HEK293 (cell line): ENCODE measurements at regions not wholly inside any gene's neighbourhood (a gene's known extent, or its start where the extent isn't known, plus 50 kb on each side); places are given as distances from the start of the nearest gene placed in this dataset.

Experiments used
- CTCF ChIA-PET: fragments of 350-600 bp; formaldehyde crosslinking; extraction: SDS; loops from one replicate; lab custom pipeline; 2021; ENCODE audit warnings: antibody characterized with exemption; lab: Yijun Ruan, JAX
- POLR2A ChIA-PET: fragments of 300-600 bp; formaldehyde crosslinking; extraction: SDS; loops from one replicate; lab custom pipeline; 2020; ENCODE audit warnings: antibody characterized with exemption, inconsistent platforms; lab: Yijun Ruan, JAX
- H3K27ac ChIP-seq: fragments of 200-500 bp; sonication (Bioruptor generic); 2 replicates; pipeline ENCODE4 v1.5.1; 2014; ENCODE audit warnings: low read depth, low read length, control low read depth, inconsistent platforms; ENCODE audit errors: extremely low read depth
- H3K36me3 ChIP-seq, 2 experiments: fragments of 200-500 bp in 1 of 2; sonication (Bioruptor generic) in 1 of 2; 1 replicate in 1 of 2; 2 replicates in 1 of 2; pipeline ENCODE4 v1.5.1; 2014 to 2017; ENCODE audit warnings: inconsistent platforms in 2 of 2, low read length in 2 of 2; ENCODE audit not compliant: control insufficient read depth in 2 of 2, insufficient read depth in 1 of 2
- H3K4me1 ChIP-seq: fragments of 200-500 bp; sonication (Bioruptor generic); 2 replicates; pipeline ENCODE4 v1.5.1; 2014; ENCODE audit warnings: mild to moderate bottlenecking, low read length, inconsistent platforms; ENCODE audit not compliant: control insufficient read depth, insufficient read depth
- H3K4me3 ChIP-seq: 2 replicates; pipeline ENCODE4 v1.5.1; 2011; ENCODE audit warnings: low read depth, mild to moderate bottlenecking, control low read depth, low read length, moderate library complexity
- H3K9me3 ChIP-seq: fragments of 200-500 bp; sonication (Bioruptor generic); 2 replicates; pipeline ENCODE4 v1.5.1; 2014; ENCODE audit warnings: low read depth, low read length, inconsistent platforms; ENCODE audit not compliant: control insufficient read depth, insufficient read depth
- HOXA7 ChIP-seq: sonication (generic); formaldehyde crosslinking; IDR thresholded peaks from 2 replicates; pipeline ENCODE4 v1.8.1; 2022; ENCODE audit warnings: missing genetic modification reagents, borderline replicate concordance
- MEIS1 ChIP-seq: sonication (generic); formaldehyde crosslinking; IDR thresholded peaks from 2 replicates; pipeline ENCODE4 v1.8.1; 2022; ENCODE audit warnings: missing genetic modification reagents, mild to moderate bottlenecking, borderline replicate concordance
- TRIM28 ChIP-seq: IDR thresholded peaks from 2 replicates; pipeline ENCODE4 v1.6.1; 2011; ENCODE audit warnings: low read length, control low read depth, borderline replicate concordance
- ZBTB1 ChIP-seq: fragments of 450-650 bp; formaldehyde crosslinking; IDR thresholded peaks from 2 replicates; pipeline ENCODE4 v1.5.1; 2016; ENCODE audit warnings: missing biosample characterization, missing genetic modification characterization
- ZNF132 ChIP-seq: fragments of 450-650 bp; formaldehyde crosslinking; IDR thresholded peaks from 2 replicates; pipeline ENCODE4 v1.5.1; 2017; ENCODE audit warnings: missing biosample characterization, missing genetic modification characterization, borderline replicate concordance
- ZNF341 ChIP-seq: fragments of 450-650 bp; formaldehyde crosslinking; IDR thresholded peaks from 2 replicates; pipeline ENCODE4; 2016; ENCODE audit warnings: low read depth, missing biosample characterization, missing genetic modification characterization
- ZNF354C ChIP-seq: fragments of 450-650 bp; formaldehyde crosslinking; IDR thresholded peaks from 2 replicates; pipeline ENCODE4 v1.5.1; 2016; ENCODE audit warnings: missing biosample characterization, missing genetic modification characterization, low read depth, borderline replicate concordance
- ZNF529 ChIP-seq: fragments of 450-650 bp; formaldehyde crosslinking; IDR thresholded peaks from 2 replicates; pipeline ENCODE4 v1.5.1; 2017; ENCODE audit warnings: missing genetic modification characterization, missing biosample characterization; ENCODE audit not compliant: insufficient replicate concordance
- ZNF549 ChIP-seq: fragments of 450-650 bp; IDR thresholded peaks from 2 replicates; pipeline ENCODE4 v1.5.1; 2018; ENCODE audit warnings: missing biosample characterization, missing genetic modification characterization, mild to moderate bottlenecking, inconsistent platforms, moderate library complexity
- ZNF585B ChIP-seq: fragments of 450-650 bp; formaldehyde crosslinking; IDR thresholded peaks from 2 replicates; pipeline ENCODE4 v1.5.1; 2016; ENCODE audit warnings: missing biosample characterization, missing genetic modification characterization
- ZNF596 ChIP-seq: fragments of 450-650 bp; IDR thresholded peaks from 2 replicates; pipeline ENCODE4 v1.5.0; 2018; ENCODE audit warnings: missing biosample characterization, mild to moderate bottlenecking, missing genetic modification characterization, moderate library complexity
- ZNF624 ChIP-seq: fragments of 450-650 bp; formaldehyde crosslinking; IDR thresholded peaks from 2 replicates; pipeline ENCODE4 v1.5.1; 2017; ENCODE audit warnings: missing biosample characterization, missing genetic modification characterization
- ZNF76 ChIP-seq: fragments of 450-650 bp; formaldehyde crosslinking; IDR thresholded peaks from 2 replicates; pipeline ENCODE4; 2016; ENCODE audit warnings: low read depth, missing biosample characterization, missing genetic modification characterization, borderline replicate concordance
- ZNF785 ChIP-seq: fragments of 450-650 bp; formaldehyde crosslinking; IDR thresholded peaks from 2 replicates; pipeline ENCODE4 v1.5.1; 2016; ENCODE audit warnings: missing biosample characterization, missing genetic modification characterization
- ZNF792 ChIP-seq: fragments of 450-650 bp; formaldehyde crosslinking; IDR thresholded peaks from 2 replicates; pipeline ENCODE4 v1.5.1; 2016; ENCODE audit warnings: missing biosample characterization, missing genetic modification characterization
- TF ChIP-seq, protein P1 (sequence below): fragments of 450-650 bp; formaldehyde crosslinking; IDR thresholded peaks from 2 replicates; pipeline ENCODE4 v1.5.1; 2016; ENCODE audit warnings: missing biosample characterization, missing genetic modification characterization
- TF ChIP-seq, protein P2 (sequence below): fragments of 450-650 bp; formaldehyde crosslinking; IDR thresholded peaks from 2 replicates; pipeline ENCODE4 v1.5.1; 2016; ENCODE audit warnings: missing biosample characterization, missing genetic modification characterization
- TF ChIP-seq, protein P3 (sequence below): fragments of 450-650 bp; formaldehyde crosslinking; IDR thresholded peaks from 2 replicates; pipeline ENCODE4 v1.5.1; 2016; ENCODE audit warnings: missing biosample characterization, missing genetic modification characterization
- TF ChIP-seq, protein P4 (sequence below): fragments of 450-650 bp; formaldehyde crosslinking; IDR thresholded peaks from 2 replicates; pipeline ENCODE4 v1.5.1; 2016; ENCODE audit warnings: missing biosample characterization, missing genetic modification characterization, borderline replicate concordance
- TF ChIP-seq, protein P5 (sequence below): fragments of 450-650 bp; formaldehyde crosslinking; IDR thresholded peaks from 2 replicates; pipeline ENCODE4 v1.5.1; 2016; ENCODE audit warnings: missing biosample characterization, missing genetic modification characterization
- TF ChIP-seq, protein P6 (sequence below): fragments of 450-650 bp; formaldehyde crosslinking; IDR thresholded peaks from 2 replicates; pipeline ENCODE4 v1.5.1; 2016; ENCODE audit warnings: missing biosample characterization, missing genetic modification characterization

DNA sequence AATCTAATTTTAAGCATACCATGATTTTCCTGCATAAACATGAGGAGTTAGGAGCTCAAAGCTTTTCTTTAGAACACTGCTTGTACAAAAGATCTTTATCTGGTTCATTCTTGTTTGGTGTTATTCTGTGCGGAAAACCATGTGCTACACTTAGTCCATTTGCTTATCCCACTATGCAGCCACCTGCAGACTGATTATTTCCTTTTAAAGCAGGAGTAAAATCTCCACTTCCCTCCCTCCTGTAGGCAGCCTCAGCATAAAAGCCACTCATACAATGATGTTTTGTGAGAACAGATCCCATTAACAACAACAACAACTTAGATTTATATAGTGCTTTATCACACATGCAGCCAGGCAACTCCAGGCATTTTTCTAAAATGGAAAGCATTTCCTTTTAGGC is 355.3 kb upstream of the NEGR1 start:
- CTCF ChIA-PET = no interaction called here
- no peak overlapping the region for H3K4me3 ChIP-seq
- POLR2A ChIA-PET = no interaction called here

DNA sequence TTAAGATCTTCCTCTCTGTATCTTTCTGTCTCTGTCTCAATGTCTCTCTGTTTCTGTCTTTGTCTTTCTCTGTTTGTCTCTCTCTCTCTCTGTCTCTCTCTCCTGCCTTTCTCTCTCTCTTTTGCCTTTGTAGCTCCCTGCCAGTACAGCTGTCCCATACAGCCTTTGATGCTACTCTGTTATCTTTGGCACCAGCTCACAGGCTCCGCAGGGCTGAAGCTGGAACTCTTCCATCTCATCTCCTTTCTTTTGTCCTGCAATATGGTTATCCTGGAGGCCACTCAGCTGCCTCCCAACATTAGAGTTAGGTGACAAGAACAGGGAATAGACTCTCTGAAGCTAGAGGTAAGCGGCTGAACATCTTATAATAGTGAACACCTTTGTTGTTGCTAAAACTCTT is 354.3 kb upstream of the NEGR1 start:
- H3K4me3 ChIP-seq = no peak overlapping the region
- ChIA-PET POLR2A (no interaction called here), CTCF (interaction anchor here (0.6 kb wide), 3 partner anchors 18 to 797 kb away, joined by 3 to 5 read pairs (median 3); no protein-coding TSS in a partner anchor)
- TF ChIP-seq ZNF792 (tag by site-specific recombination) (no peak), ZNF76 (tag by site-specific recombination) (no peak), ZNF529 (no peak), ZNF341 (no peak), ZBTB1 (tag by site-specific recombination) (no peak), ZNF132 (no peak)
- TF ChIP-seq, protein P1, sequence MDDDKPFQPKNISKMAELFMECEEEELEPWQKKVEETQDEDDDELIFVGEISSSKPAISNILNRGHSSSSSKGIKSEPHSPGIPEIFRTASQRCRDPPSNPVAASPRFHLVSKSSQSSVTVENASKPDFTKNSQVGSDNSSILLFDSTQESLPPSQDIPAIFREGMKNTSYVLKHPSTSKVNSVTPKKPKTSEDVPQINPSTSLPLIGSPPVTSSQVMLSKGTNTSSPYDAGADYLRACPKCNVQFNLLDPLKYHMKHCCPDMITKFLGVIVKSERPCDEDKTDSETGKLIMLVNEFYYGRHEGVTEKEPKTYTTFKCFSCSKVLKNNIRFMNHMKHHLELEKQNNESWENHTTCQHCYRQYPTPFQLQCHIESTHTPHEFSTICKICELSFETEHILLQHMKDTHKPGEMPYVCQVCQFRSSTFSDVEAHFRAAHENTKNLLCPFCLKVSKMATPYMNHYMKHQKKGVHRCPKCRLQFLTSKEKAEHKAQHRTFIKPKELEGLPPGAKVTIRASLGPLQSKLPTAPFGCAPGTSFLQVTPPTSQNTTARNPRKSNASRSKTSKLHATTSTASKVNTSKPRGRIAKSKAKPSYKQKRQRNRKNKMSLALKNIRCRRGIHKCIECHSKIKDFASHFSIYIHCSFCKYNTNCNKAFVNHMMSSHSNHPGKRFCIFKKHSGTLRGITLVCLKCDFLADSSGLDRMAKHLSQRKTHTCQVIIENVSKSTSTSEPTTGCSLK (tag by site-specific recombination) = no peak
- TF ChIP-seq, protein P2, sequence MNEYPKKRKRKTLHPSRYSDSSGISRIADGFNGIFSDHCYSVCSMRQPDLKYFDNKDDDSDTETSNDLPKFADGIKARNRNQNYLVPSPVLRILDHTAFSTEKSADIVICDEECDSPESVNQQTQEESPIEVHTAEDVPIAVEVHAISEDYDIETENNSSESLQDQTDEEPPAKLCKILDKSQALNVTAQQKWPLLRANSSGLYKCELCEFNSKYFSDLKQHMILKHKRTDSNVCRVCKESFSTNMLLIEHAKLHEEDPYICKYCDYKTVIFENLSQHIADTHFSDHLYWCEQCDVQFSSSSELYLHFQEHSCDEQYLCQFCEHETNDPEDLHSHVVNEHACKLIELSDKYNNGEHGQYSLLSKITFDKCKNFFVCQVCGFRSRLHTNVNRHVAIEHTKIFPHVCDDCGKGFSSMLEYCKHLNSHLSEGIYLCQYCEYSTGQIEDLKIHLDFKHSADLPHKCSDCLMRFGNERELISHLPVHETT (tag by site-specific recombination) = no peak
- H3K4me1 ChIP-seq = no peaks in the 10 kb centered on the region
- H3K27ac ChIP-seq = no peak overlapping the region
- H3K36me3 ChIP-seq = no peaks in the 10 kb centered on the region
- no peaks in the 10 kb centered on the region for H3K9me3 ChIP-seq

More for the DNA sequence above, 355.3 kb upstream of the NEGR1 start:
- H3K4me1 ChIP-seq = no peaks in the 10 kb centered on the region
- H3K36me3 ChIP-seq = no peaks in the 10 kb centered on the region
- TF ChIP-seq HOXA7 (CRISPR knock-in tag) (no peak), ZNF354C (tag by site-specific recombination) (no peak), ZNF549 (tag by site-specific recombination) (no peak), ZNF785 (tag by site-specific recombination) (no peak), TRIM28 (no peak), ZNF624 (tag by site-specific recombination) (no peak), ZNF529 (no peak), ZNF596 (tag by site-specific recombination) (no peak), MEIS1 (no peak), ZNF585B (no peak)
- TF ChIP-seq, protein P3, sequence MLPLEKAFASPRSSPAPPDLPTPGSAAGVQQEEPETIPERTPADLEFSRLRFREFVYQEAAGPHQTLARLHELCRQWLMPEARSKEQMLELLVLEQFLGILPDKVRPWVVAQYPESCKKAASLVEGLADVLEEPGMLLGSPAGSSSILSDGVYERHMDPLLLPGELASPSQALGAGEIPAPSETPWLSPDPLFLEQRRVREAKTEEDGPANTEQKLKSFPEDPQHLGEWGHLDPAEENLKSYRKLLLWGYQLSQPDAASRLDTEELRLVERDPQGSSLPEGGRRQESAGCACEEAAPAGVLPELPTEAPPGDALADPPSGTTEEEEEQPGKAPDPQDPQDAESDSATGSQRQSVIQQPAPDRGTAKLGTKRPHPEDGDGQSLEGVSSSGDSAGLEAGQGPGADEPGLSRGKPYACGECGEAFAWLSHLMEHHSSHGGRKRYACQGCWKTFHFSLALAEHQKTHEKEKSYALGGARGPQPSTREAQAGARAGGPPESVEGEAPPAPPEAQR = no peak
- TF ChIP-seq, protein P4, sequence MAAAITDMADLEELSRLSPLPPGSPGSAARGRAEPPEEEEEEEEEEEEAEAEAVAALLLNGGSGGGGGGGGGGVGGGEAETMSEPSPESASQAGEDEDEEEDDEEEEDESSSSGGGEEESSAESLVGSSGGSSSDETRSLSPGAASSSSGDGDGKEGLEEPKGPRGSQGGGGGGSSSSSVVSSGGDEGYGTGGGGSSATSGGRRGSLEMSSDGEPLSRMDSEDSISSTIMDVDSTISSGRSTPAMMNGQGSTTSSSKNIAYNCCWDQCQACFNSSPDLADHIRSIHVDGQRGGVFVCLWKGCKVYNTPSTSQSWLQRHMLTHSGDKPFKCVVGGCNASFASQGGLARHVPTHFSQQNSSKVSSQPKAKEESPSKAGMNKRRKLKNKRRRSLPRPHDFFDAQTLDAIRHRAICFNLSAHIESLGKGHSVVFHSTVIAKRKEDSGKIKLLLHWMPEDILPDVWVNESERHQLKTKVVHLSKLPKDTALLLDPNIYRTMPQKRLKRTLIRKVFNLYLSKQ (tag by site-specific recombination) = no peak
- TF ChIP-seq, protein P5, sequence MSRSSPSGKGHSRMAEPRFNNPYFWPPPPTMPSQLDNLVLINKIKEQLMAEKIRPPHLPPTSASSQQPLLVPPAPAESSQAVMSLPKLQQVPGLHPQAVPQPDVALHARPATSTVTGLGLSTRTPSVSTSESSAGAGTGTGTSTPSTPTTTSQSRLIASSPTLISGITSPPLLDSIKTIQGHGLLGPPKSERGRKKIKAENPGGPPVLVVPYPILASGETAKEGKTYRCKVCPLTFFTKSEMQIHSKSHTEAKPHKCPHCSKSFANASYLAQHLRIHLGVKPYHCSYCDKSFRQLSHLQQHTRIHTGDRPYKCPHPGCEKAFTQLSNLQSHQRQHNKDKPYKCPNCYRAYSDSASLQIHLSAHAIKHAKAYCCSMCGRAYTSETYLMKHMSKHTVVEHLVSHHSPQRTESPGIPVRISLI = no peak
- TF ChIP-seq, protein P6, sequence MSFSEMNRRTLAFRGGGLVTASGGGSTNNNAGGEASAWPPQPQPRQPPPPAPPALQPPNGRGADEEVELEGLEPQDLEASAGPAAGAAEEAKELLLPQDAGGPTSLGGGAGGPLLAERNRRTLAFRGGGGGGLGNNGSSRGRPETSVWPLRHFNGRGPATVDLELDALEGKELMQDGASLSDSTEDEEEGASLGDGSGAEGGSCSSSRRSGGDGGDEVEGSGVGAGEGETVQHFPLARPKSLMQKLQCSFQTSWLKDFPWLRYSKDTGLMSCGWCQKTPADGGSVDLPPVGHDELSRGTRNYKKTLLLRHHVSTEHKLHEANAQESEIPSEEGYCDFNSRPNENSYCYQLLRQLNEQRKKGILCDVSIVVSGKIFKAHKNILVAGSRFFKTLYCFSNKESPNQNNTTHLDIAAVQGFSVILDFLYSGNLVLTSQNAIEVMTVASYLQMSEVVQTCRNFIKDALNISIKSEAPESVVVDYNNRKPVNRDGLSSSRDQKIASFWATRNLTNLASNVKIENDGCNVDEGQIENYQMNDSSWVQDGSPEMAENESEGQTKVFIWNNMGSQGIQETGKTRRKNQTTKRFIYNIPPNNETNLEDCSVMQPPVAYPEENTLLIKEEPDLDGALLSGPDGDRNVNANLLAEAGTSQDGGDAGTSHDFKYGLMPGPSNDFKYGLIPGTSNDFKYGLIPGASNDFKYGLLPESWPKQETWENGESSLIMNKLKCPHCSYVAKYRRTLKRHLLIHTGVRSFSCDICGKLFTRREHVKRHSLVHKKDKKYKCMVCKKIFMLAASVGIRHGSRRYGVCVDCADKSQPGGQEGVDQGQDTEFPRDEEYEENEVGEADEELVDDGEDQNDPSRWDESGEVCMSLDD = no peak
- no peak overlapping the region for H3K27ac ChIP-seq
- H3K9me3 ChIP-seq = no peaks in the 10 kb centered on the region
